Neural cell (in vitro differentiated cells): ENCODE measurements at regions not wholly inside any gene's neighbourhood (a gene's known extent, or its start where the extent isn't known, plus 50 kb on each side); places are given as distances from the start of the nearest gene placed in this dataset.

ENCODE experiments used
- H2AFZ ChIP-seq: fragments of 200-600, 300-800 bp; sonication (generic), shearing (Covaris generic); 2 replicates; pipeline ENCODE4 v1.6.0; 2014; ENCODE audit warnings: low read depth, mild to moderate bottlenecking, antibody characterized with exemption, low read length, moderate library complexity
- H3F3A ChIP-seq: fragments of 200-600 bp; shearing (Covaris generic); 2 replicates; pipeline ENCODE4 v1.6.1; 2016; ENCODE audit warnings: mild to moderate bottlenecking, moderate library complexity, mixed read lengths, antibody characterized with exemption, low read length; ENCODE audit not compliant: insufficient read depth, poor library complexity, severe bottlenecking
- H3K27ac ChIP-seq: fragments of 200-600, 300-800 bp; sonication (generic), shearing (Covaris generic); 2 replicates; pipeline ENCODE4 v1.5.1; 2014; ENCODE audit warnings: mild to moderate bottlenecking, low read length, moderate library complexity
- H3K27me3 ChIP-seq: fragments of 300-800, 200-600 bp; sonication (generic), shearing (Covaris generic); 2 replicates; pipeline ENCODE4 v1.6.0; 2014; ENCODE audit warnings: mild to moderate bottlenecking, low read depth, low read length, moderate library complexity; ENCODE audit not compliant: insufficient read depth
- H3K36me3 ChIP-seq: fragments of 300-800, 200-600 bp; sonication (generic), shearing (Covaris generic); 2 replicates; pipeline ENCODE4 v1.5.1; 2014; ENCODE audit warnings: mild to moderate bottlenecking, antibody characterized with exemption, low read length, moderate library complexity; ENCODE audit not compliant: insufficient read depth
- H3K4me2 ChIP-seq: fragments of 300-800, 200-600 bp; sonication (generic), shearing (Covaris generic); 2 replicates; pipeline ENCODE4 v1.6.0; 2014; ENCODE audit warnings: mild to moderate bottlenecking, low read length
- H3K4me3 ChIP-seq: fragments of 300-800, 200-600 bp; sonication (generic), shearing (Covaris generic); 2 replicates; pipeline ENCODE4 v1.5.1; 2014; ENCODE audit warnings: mild to moderate bottlenecking, low read length, moderate library complexity
- H3K79me2 ChIP-seq: fragments of 200-600 bp; shearing (Covaris generic); replicated peaks from 2 replicates; pipeline ENCODE4 v1.6.0; 2014; ENCODE audit warnings: mild to moderate bottlenecking, low read length, moderate library complexity; ENCODE audit not compliant: insufficient read depth
- H3K9ac ChIP-seq: fragments of 300-800, 200-600 bp; sonication (generic), shearing (Covaris generic); 2 replicates; pipeline ENCODE4 v1.6.1; 2016; ENCODE audit warnings: mild to moderate bottlenecking, low read length, mixed read lengths
- H3K9me2 ChIP-seq: fragments of 200-600 bp; shearing (Covaris generic); 2 replicates; pipeline ENCODE4 v1.6.1; 2016; ENCODE audit warnings: mild to moderate bottlenecking, low read length, mixed read lengths; ENCODE audit not compliant: insufficient read depth
- H3K9me3 ChIP-seq: fragments of 200-600, 300-800 bp; sonication (generic), shearing (Covaris generic); 2 replicates; pipeline ENCODE4 v1.6.1; 2016; ENCODE audit warnings: mild to moderate bottlenecking, mixed run types, low read length, moderate library complexity, mixed read lengths
- H4K20me1 ChIP-seq: fragments of 200-600 bp; shearing (Covaris generic); 2 replicates; pipeline ENCODE4 v1.6.1; 2016; ENCODE audit warnings: mild to moderate bottlenecking, mixed run types; ENCODE audit not compliant: insufficient read depth
- EP300 ChIP-seq: fragments of 450-650 bp; conservative IDR thresholded peaks from 2 replicates; pipeline ENCODE4 v1.6.1; 2014; ENCODE audit warnings: antibody characterized with exemption, mild to moderate bottlenecking, moderate library complexity; ENCODE audit not compliant: poor library complexity, severe bottlenecking
- EZH2 ChIP-seq: fragments of 200-600, 300-800 bp; shearing (Covaris generic), sonication (generic); IDR thresholded peaks from 2 replicates; pipeline ENCODE4 v1.6.1; 2014; ENCODE audit warnings: antibody characterized with exemption, low read length, borderline replicate concordance, mild to moderate bottlenecking; ENCODE audit not compliant: insufficient read depth, poor library complexity, severe bottlenecking
- MXI1 ChIP-seq: fragments of 450-650 bp; conservative IDR thresholded peaks from 2 replicates; pipeline ENCODE4 v1.6.1; 2014; ENCODE audit warnings: antibody characterized with exemption, mild to moderate bottlenecking; ENCODE audit not compliant: poor library complexity, severe bottlenecking
- POLR2AphosphoS5 ChIP-seq: IDR thresholded peaks from 2 replicates; pipeline ENCODE4 v1.6.1; 2012
- RAD21 ChIP-seq: fragments of 450-650 bp; conservative IDR thresholded peaks from 2 replicates; pipeline ENCODE4 v1.6.1; 2014; ENCODE audit warnings: antibody characterized with exemption, mild to moderate bottlenecking, moderate library complexity
- SMC3 ChIP-seq: fragments of 450-650 bp; conservative IDR thresholded peaks from 2 replicates; pipeline ENCODE4 v1.6.1; 2014; ENCODE audit warnings: antibody characterized with exemption, mild to moderate bottlenecking, moderate library complexity; ENCODE audit not compliant: poor library complexity
- TAF1 ChIP-seq: IDR thresholded peaks from 2 replicates; pipeline ENCODE4 v1.6.1; 2012; ENCODE audit warnings: low read depth
- TF ChIP-seq, protein P1 (sequence below): fragments of 450-650 bp; IDR thresholded peaks from 2 replicates; pipeline ENCODE4 v1.5.1; 2014; ENCODE audit warnings: antibody characterized with exemption, mild to moderate bottlenecking, moderate library complexity; ENCODE audit not compliant: poor library complexity, severe bottlenecking
- TF ChIP-seq, protein P2 (sequence below): IDR thresholded peaks from 2 replicates; pipeline ENCODE4 v1.6.1; 2012; ENCODE audit warnings: borderline replicate concordance

DNA sequence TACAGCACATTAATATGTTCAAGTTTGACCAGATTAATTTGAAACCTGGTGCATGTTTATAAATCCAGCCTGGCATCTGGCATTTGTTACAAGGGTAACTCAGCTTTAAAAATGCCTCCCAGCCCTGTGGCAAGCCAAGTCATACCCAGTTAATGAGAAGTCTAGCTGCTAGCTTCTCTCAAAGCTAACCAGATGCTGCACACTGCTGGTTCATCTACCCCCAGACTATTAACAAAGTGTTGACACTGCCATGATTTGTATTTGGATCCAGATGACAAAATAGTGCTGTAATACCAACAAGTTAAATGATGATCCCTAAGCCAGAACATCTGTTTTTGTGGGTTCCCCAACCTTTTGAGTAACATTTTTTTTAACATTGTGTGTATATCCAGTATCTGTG lies 573.7 kb upstream of the DAB2 start:
- no peaks in the 10 kb centered on the region for H3K9me3 ChIP-seq
- no peaks in the 10 kb centered on the region for H3F3A ChIP-seq
- no peak overlapping the region for H2AFZ ChIP-seq
- no peaks in the 10 kb centered on the region for H3K79me2 ChIP-seq
- H4K20me1 ChIP-seq, result no peaks in the 10 kb centered on the region
- H3K27ac ChIP-seq, result no peak overlapping the region
- H3K4me2 ChIP-seq, result no peak overlapping the region
- no peak overlapping the region for H3K9ac ChIP-seq
- H3K4me3 ChIP-seq, result no peak overlapping the region
- TF ChIP-seq POLR2AphosphoS5 (no peak), SMC3 (no peak), EZH2 (no peak), EP300 (no peak), RAD21 (no peak), MXI1 (no peak), TAF1 (no peak)
- TF ChIP-seq, protein P1, sequence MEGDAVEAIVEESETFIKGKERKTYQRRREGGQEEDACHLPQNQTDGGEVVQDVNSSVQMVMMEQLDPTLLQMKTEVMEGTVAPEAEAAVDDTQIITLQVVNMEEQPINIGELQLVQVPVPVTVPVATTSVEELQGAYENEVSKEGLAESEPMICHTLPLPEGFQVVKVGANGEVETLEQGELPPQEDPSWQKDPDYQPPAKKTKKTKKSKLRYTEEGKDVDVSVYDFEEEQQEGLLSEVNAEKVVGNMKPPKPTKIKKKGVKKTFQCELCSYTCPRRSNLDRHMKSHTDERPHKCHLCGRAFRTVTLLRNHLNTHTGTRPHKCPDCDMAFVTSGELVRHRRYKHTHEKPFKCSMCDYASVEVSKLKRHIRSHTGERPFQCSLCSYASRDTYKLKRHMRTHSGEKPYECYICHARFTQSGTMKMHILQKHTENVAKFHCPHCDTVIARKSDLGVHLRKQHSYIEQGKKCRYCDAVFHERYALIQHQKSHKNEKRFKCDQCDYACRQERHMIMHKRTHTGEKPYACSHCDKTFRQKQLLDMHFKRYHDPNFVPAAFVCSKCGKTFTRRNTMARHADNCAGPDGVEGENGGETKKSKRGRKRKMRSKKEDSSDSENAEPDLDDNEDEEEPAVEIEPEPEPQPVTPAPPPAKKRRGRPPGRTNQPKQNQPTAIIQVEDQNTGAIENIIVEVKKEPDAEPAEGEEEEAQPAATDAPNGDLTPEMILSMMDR, result no peak
- TF ChIP-seq, protein P2, sequence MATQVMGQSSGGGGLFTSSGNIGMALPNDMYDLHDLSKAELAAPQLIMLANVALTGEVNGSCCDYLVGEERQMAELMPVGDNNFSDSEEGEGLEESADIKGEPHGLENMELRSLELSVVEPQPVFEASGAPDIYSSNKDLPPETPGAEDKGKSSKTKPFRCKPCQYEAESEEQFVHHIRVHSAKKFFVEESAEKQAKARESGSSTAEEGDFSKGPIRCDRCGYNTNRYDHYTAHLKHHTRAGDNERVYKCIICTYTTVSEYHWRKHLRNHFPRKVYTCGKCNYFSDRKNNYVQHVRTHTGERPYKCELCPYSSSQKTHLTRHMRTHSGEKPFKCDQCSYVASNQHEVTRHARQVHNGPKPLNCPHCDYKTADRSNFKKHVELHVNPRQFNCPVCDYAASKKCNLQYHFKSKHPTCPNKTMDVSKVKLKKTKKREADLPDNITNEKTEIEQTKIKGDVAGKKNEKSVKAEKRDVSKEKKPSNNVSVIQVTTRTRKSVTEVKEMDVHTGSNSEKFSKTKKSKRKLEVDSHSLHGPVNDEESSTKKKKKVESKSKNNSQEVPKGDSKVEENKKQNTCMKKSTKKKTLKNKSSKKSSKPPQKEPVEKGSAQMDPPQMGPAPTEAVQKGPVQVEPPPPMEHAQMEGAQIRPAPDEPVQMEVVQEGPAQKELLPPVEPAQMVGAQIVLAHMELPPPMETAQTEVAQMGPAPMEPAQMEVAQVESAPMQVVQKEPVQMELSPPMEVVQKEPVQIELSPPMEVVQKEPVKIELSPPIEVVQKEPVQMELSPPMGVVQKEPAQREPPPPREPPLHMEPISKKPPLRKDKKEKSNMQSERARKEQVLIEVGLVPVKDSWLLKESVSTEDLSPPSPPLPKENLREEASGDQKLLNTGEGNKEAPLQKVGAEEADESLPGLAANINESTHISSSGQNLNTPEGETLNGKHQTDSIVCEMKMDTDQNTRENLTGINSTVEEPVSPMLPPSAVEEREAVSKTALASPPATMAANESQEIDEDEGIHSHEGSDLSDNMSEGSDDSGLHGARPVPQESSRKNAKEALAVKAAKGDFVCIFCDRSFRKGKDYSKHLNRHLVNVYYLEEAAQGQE, result no peak
- no peaks in the 10 kb centered on the region for H3K36me3 ChIP-seq
- no peaks in the 10 kb centered on the region for H3K9me2 ChIP-seq
- H3K27me3 ChIP-seq, result no peaks in the 10 kb centered on the region

DNA sequence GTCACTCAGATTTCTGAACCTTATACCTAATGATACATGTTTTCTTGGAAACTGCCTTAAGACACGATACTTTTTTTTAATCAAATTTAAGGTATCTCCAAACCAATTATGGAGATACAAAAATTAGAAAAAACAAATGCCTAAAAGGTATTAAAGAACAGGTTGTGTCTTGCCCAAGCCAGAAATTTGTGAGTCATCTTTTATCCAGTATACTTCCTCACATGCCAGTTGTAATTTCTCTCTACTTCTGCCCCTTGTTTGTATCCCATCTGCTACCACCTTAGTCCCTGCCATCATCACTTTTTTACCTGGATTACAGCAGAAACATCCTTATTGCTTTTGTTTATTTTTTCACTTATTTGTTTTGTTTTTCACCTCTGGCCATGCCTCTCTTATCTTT lies 571.2 kb upstream of the DAB2 start:
- Histone ChIP-seq H4K20me1 (no peaks in the 10 kb centered on the region), H3K9me2 (no peaks in the 10 kb centered on the region), H3K36me3 (no peaks in the 10 kb centered on the region), H3K9ac (no peak overlapping the region), H3K27ac (no peak overlapping the region), H3K9me3 (no peaks in the 10 kb centered on the region), H3F3A (no peaks in the 10 kb centered on the region), H2AFZ (no peak overlapping the region), H3K79me2 (no peaks in the 10 kb centered on the region), H3K4me3 (no peak overlapping the region), H3K4me2 (no peak overlapping the region), H3K27me3 (no peaks in the 10 kb centered on the region)
- no peak for TF ChIP-seq SMC3
- no peak for TF ChIP-seq MXI1
- TF ChIP-seq POLR2AphosphoS5, result no peak
- no peak for TF ChIP-seq EP300
- TF ChIP-seq, protein P2, result no peak
- TF ChIP-seq RAD21, result no peak
- no peak for TF ChIP-seq EZH2
- no peak for TF ChIP-seq TAF1
